Ovary (tissue), 7 donors: ENCODE measurements at regions not wholly inside any gene's neighbourhood (a gene's known extent, or its start where the extent isn't known, plus 50 kb on each side); places are given as distances from the start of the nearest gene placed in this dataset.

Source experiments
- DNase-seq, 5 donors: peaks; one replicate each; pipeline ENCODE4 v3.0.0-alpha.2; 2019 to 2020
- H3K27ac ChIP-seq, 2 donors: fragments of 200-600 bp; one replicate each; pipeline versions ENCODE4 v1.5.1 to v1.8.0; 2019 to 2022
- H3K27me3 ChIP-seq: fragments of 200-600 bp; one replicate; pipeline ENCODE4 v1.8.0; 2022
- H3K36me3 ChIP-seq: fragments of 200-600 bp; sonication (generic); one replicate; pipeline ENCODE4 v1.5.1; 2019
- H3K4me1 ChIP-seq: one replicate; pipeline ENCODE4 v1.8.1; 2013; ENCODE audit warnings: mild to moderate bottlenecking, moderate library complexity; ENCODE audit not compliant: insufficient read depth
- H3K4me3 ChIP-seq: fragments of 200-600 bp; sonication (generic); one replicate; pipeline ENCODE4 v1.5.1; 2017
- H3K9me3 ChIP-seq, 2 donors: fragments of 200-600 bp in 1 of 2; sonication (generic) in 1 of 2; one replicate each; pipeline versions ENCODE4 v1.5.1 to v1.8.1; 2013 to 2019; ENCODE audit warnings: mild to moderate bottlenecking in 1 of 2, moderate library complexity in 1 of 2
- EP300 ChIP-seq: sonication (generic); formaldehyde crosslinking; IDR thresholded peaks from one replicate; pipeline ENCODE4 v1.6.1; 2017; ENCODE audit warnings: antibody characterized with exemption
- POLR2A ChIP-seq: fragments of 450-650 bp; IDR thresholded peaks from one replicate; pipeline ENCODE4 v1.6.1; 2017; ENCODE audit warnings: antibody characterized with exemption, mild to moderate bottlenecking, moderate library complexity
- WGBS, 3 donors: extraction: QIAGEN DNeasy Blood & Tissue Kit in 1 of 3; methylation state at CpG; one replicate each; pipeline versions ENCODE4 v1.1.5 to v1.1.7; 2013 to 2017; 5-methylcytosine and 5-hydroxymethylcytosine counted together
- intact Hi-C, 4 donors: fragments of 100-400 bp; cut with DNase I; formaldehyde crosslinking; loops; one replicate each; pipeline versions ENCODE4 v1.11.0 to v1.15.1; 2022 to 2023
- TF ChIP-seq, protein P1 (sequence below), 3 donors: fragments of 450-650 bp in 2 of 3; fragments of 200-600 bp in 1 of 3; IDR thresholded peaks; one replicate each; pipeline versions ENCODE4 v1.5.1 to v1.8.0; 2016 to 2022; ENCODE audit warnings: antibody characterized with exemption in 3 of 3, mild to moderate bottlenecking in 1 of 3
- donor health status: DM: no; HTN: no; CAD: no; lungs with moderate emphysema.
- donor health status: DM: no; HTN: no; CAD: no.
- donor health status: Bipolar disorder and iron deficiency.
- donor health status: DM: no; HTN: no; CAD: no.
- donor health status: DM: yes; HTN: yes; CAD: no.

DNA sequence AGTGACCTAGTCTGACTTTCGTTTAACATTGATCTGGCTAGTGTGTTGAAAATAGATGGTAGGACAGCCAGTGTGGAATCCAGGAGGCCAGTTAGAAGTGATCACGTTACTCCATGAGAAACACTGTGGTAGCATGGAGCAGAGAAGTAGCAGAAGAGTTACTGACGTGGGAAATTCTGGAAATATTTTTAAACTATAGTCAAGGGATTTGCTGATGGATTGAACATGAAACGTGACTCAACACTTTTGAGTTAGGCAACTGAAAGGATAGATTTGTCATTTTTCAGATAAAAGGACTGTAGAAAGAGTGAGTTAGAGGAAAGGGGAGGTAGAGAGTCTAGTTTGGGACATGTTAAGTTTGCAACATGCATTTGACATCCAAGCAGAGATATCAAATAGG lies 130.4 kb downstream of the IRS1 start:
- H3K36me3 ChIP-seq, result no peaks in the 10 kb centered on the region
- no peak overlapping the region for H3K27ac ChIP-seq
- TF ChIP-seq, protein P1, sequence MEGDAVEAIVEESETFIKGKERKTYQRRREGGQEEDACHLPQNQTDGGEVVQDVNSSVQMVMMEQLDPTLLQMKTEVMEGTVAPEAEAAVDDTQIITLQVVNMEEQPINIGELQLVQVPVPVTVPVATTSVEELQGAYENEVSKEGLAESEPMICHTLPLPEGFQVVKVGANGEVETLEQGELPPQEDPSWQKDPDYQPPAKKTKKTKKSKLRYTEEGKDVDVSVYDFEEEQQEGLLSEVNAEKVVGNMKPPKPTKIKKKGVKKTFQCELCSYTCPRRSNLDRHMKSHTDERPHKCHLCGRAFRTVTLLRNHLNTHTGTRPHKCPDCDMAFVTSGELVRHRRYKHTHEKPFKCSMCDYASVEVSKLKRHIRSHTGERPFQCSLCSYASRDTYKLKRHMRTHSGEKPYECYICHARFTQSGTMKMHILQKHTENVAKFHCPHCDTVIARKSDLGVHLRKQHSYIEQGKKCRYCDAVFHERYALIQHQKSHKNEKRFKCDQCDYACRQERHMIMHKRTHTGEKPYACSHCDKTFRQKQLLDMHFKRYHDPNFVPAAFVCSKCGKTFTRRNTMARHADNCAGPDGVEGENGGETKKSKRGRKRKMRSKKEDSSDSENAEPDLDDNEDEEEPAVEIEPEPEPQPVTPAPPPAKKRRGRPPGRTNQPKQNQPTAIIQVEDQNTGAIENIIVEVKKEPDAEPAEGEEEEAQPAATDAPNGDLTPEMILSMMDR (IDR thresholded peaks at IDR 0.05), result no peak
- TF ChIP-seq POLR2A, result no peak
- TF ChIP-seq EP300, result no peak
- no peak for DNase-seq
- 87 to 94% (median 90%) methylated on average over 4 of the region's 4 CpGs for WGBS, 3 donors
- no peaks in the 10 kb centered on the region for H3K27me3 ChIP-seq
- H3K4me1 ChIP-seq, result no peaks in the 10 kb centered on the region
- intact Hi-C loops, result no loop called here
- H3K4me3 ChIP-seq, result no peak overlapping the region
- no peaks in the 10 kb centered on the region for H3K9me3 ChIP-seq

- no peak for TF ChIP-seq POLR2A
- TF ChIP-seq, protein P1 (IDR thresholded peaks at IDR 0.05), result no peak
- no peak for TF ChIP-seq EP300
- H3K4me1 ChIP-seq, result no peaks in the 10 kb centered on the region
- no peak overlapping the region for H3K27ac ChIP-seq
- intact Hi-C loops, result no loop called here
- H3K9me3 ChIP-seq, result no peaks in the 10 kb centered on the region
- H3K36me3 ChIP-seq, result no peaks in the 10 kb centered on the region
- H3K4me3 ChIP-seq, result no peak overlapping the region
- 73 to 92% (median 90%) methylated on average over 5 of the region's 5 CpGs for WGBS, 3 donors
- no peak for DNase-seq
- no peaks in the 10 kb centered on the region for H3K27me3 ChIP-seq
These were observed 131.9 kb downstream of the IRS1 start for GRCh38 chr2:226667736-226668135.

- TF ChIP-seq POLR2A, result no peak
- no peak for TF ChIP-seq EP300
- TF ChIP-seq, protein P1 (IDR thresholded peaks at IDR 0.05), result no peak
- Histone ChIP-seq H3K4me3 (no peak overlapping the region), H3K27me3 (no peaks in the 10 kb centered on the region), H3K36me3 (no peaks in the 10 kb centered on the region), H3K4me1 (peaks cover 6% of the 10 kb centered on the region), H3K9me3 (no peaks in the 10 kb centered on the region), H3K27ac (no peak overlapping the region)
- intact Hi-C loops, result no loop called here
- WGBS, 3 donors, result 22 to 37% (median 30%) methylated on average over 3 of the region's 3 CpGs
- no peak for DNase-seq
These were observed 134.3 kb downstream of the IRS1 start for GRCh38 chr2:226665306-226665831.

DNA sequence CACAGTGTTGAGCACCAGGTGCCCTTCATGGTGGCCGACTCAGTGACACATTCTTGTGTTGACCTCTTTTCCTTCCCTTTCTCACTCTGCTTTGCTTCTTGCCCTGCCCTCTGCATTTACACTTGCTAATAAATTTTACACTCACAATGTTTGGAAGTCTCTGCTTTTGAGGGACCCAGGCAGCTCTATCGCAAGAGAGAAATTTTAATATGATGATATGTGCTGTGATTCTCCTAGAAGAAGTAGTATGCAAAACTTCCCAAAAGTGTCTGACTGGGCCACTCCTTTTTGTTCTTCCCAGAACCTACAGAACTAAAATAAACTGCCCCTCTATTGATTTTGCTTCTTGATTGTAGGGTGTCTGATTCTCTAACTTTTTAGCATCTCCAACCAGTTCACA lies 135.0 kb downstream of the IRS1 start:
- Histone ChIP-seq H3K4me3 (no peak overlapping the region), H3K4me1 (peaks cover 7% of the 10 kb centered on the region), H3K36me3 (no peaks in the 10 kb centered on the region), H3K27me3 (no peaks in the 10 kb centered on the region), H3K27ac (no peak overlapping the region), H3K9me3 (no peaks in the 10 kb centered on the region)
- 88 to 97% (median 93%) methylated on average over 2 of the region's 2 CpGs for WGBS, 3 donors
- DNase-seq, result no peak
- intact Hi-C loops, result no loop called here
- TF ChIP-seq EP300 (no peak), POLR2A (no peak)
- TF ChIP-seq, protein P1 (IDR thresholded peaks at IDR 0.05), result no peak
